IPS-18c (cell line): ENCODE measurements at regions not wholly inside any gene's neighbourhood (a gene's known extent, or its start where the extent isn't known, plus 50 kb on each side); places are given as distances from the start of the nearest gene placed in this dataset.

ENCODE experiments used
- H3K4me3 ChIP-seq: 2 replicates; pipeline ENCODE4 v1.7.0; 2013; ENCODE audit warnings: low read depth, mild to moderate bottlenecking, low read length, moderate library complexity; ENCODE audit not compliant: insufficient read depth
- H3K9me3 ChIP-seq: one replicate; pipeline ENCODE4 v1.6.1; 2013; ENCODE audit warnings: mild to moderate bottlenecking, low read length, moderate library complexity; ENCODE audit not compliant: control insufficient read depth, insufficient read depth

- H3K4me3 ChIP-seq, result no peak overlapping the region; the same call in 1 of the 2 replicates
Measured at GRCh38 chr11:70604221-70604620, 205.9 kb downstream of the CTTN start.

GRCh38 chr11:70604630-70605467, 206.5 kb downstream of the CTTN start:
- Histone ChIP-seq H3K9me3 (no peaks in the 10 kb centered on the region), H3K4me3 (no peak overlapping the region; the same call in 1 of the 2 replicates)

More at GRCh38 chr11:70604221-70604620, 205.9 kb downstream of the CTTN start:
- no peaks in the 10 kb centered on the region for H3K9me3 ChIP-seq

- H3K4me3 ChIP-seq, result no peak overlapping the region
- no peaks in the 10 kb centered on the region for H3K9me3 ChIP-seq
Measured at GRCh38 chr11:70605468-70605815, 207.1 kb downstream of the CTTN start.

- Histone ChIP-seq H3K4me3 (no peak overlapping the region), H3K9me3 (no peaks in the 10 kb centered on the region)
Measured at GRCh38 chr11:70605846-70606245, 207.5 kb downstream of the CTTN start.

- H3K4me3 ChIP-seq, result no peak overlapping the region
Measured at GRCh38 chr11:70606248-70606950, 208.1 kb downstream of the CTTN start.

GRCh38 chr11:70606951-70607330, 208.6 kb downstream of the CTTN start:
- Histone ChIP-seq H3K9me3 (no peaks in the 10 kb centered on the region), H3K4me3 (no peak overlapping the region)

More at GRCh38 chr11:70606248-70606950, 208.1 kb downstream of the CTTN start:
- H3K9me3 ChIP-seq, result no peaks in the 10 kb centered on the region

GRCh38 chr11:70607561-70607960, 209.2 kb downstream of the CTTN start:
- Histone ChIP-seq H3K9me3 (no peaks in the 10 kb centered on the region), H3K4me3 (no peak overlapping the region)

GRCh38 chr11:70608568-70609470, 210.5 kb downstream of the CTTN start:
- no peak overlapping the region for H3K4me3 ChIP-seq
- no peaks in the 10 kb centered on the region for H3K9me3 ChIP-seq

- Histone ChIP-seq H3K4me3 (no peak overlapping the region), H3K9me3 (no peaks in the 10 kb centered on the region)
Measured at GRCh38 chr11:70610566-70611565, 212.5 kb downstream of the CTTN start.

GRCh38 chr11:70611821-70612220, 213.5 kb downstream of the CTTN start:
- Histone ChIP-seq H3K9me3 (no peaks in the 10 kb centered on the region), H3K4me3 (no peak overlapping the region)

- Histone ChIP-seq H3K9me3 (no peaks in the 10 kb centered on the region), H3K4me3 (no peak overlapping the region)
Measured at GRCh38 chr11:70612459-70613141, 214.3 kb downstream of the CTTN start.

- no peak overlapping the region for H3K4me3 ChIP-seq
- H3K9me3 ChIP-seq, result no peaks in the 10 kb centered on the region
Measured at GRCh38 chr11:70614034-70614681, 215.8 kb downstream of the CTTN start.

- H3K9me3 ChIP-seq, result no peaks in the 10 kb centered on the region
- H3K4me3 ChIP-seq, result no peak overlapping the region
Measured at GRCh38 chr11:70615036-70615875, 216.9 kb downstream of the CTTN start.

- no peaks in the 10 kb centered on the region for H3K9me3 ChIP-seq
- no peak overlapping the region for H3K4me3 ChIP-seq
Measured at GRCh38 chr11:70616317-70616716, 218.0 kb downstream of the CTTN start.
